ENCODE measurements at regions not wholly inside any gene's neighbourhood (a gene's known extent, or its start where the extent isn't known, plus 50 kb on each side); places are given as distances from the start of the nearest gene placed in this dataset.

- no peak for TF ChIP-seq CTCF (IDR thresholded peaks at IDR 0.05)
- TF ChIP-seq EZH2phosphoT487 (IDR thresholded peaks at IDR 0.05): no peak
These were observed 107.4 kb upstream of the ID2 start for GRCh38 chr2:8574196-8575037.
